Kidney (tissue), 13 donors: ENCODE measurements at regions not wholly inside any gene's neighbourhood (a gene's known extent, or its start where the extent isn't known, plus 50 kb on each side); places are given as distances from the start of the nearest gene placed in this dataset.

ENCODE experiments used
- DNase-seq, 5 donors: peaks; one replicate each; pipeline ENCODE4 v3.0.0-alpha.2; 2013 to 2020
- FAIRE-seq: peaks from 2 replicates; lab custom pipeline; 2012; peaks lifted over from hg19 to GRCh38; lab: Jason Lieb, UNC
- H3K27ac ChIP-seq, 2 donors: one replicate each; pipeline ENCODE4 v1.7.0; 2013; ENCODE audit warnings: low read depth in 2 of 2, low read length in 2 of 2, inconsistent platforms in 1 of 2
- H3K27me3 ChIP-seq: one replicate; pipeline ENCODE4 v1.7.1; 2013; ENCODE audit warnings: low read length, inconsistent platforms; ENCODE audit not compliant: control insufficient read depth, insufficient read depth
- H3K36me3 ChIP-seq, 3 donors: one replicate each; pipeline versions ENCODE4 v1.7.0 to v1.7.1; 2013; ENCODE audit warnings: low read length in 3 of 3, control low read depth in 1 of 3, inconsistent platforms in 1 of 3; ENCODE audit not compliant: insufficient read depth in 3 of 3, control insufficient read depth in 2 of 3
- H3K4me1 ChIP-seq, 3 donors: one replicate each; pipeline versions ENCODE4 v1.7.0 to v1.7.1; 2013; ENCODE audit warnings: low read length in 3 of 3, inconsistent platforms in 1 of 3, low read depth in 1 of 3; ENCODE audit not compliant: control insufficient read depth in 2 of 3, insufficient read depth in 2 of 3
- H3K4me3 ChIP-seq, 3 donors: one replicate each; pipeline versions ENCODE4 v1.7.0 to v1.8.1; 2013; ENCODE audit warnings: low read length in 3 of 3, control low read depth in 1 of 3, inconsistent platforms in 1 of 3
- H3K9ac ChIP-seq, 3 donors: one replicate each; pipeline versions ENCODE4 v1.7.0 to v1.7.1; 2013; ENCODE audit warnings: low read length in 3 of 3, control low read depth in 1 of 3, inconsistent platforms in 1 of 3
- H3K9me3 ChIP-seq, 3 donors: one replicate each; pipeline versions ENCODE4 v1.7.0 to v1.7.1; 2013; ENCODE audit warnings: low read length in 3 of 3, control low read depth in 1 of 3, inconsistent platforms in 1 of 3; ENCODE audit not compliant: control insufficient read depth in 2 of 3, insufficient read depth in 1 of 3
- CTCF ChIP-seq: IDR thresholded peaks from 3 replicates; pipeline ENCODE4 v1.5.1; 2012; ENCODE audit warnings: mild to moderate bottlenecking, moderate library complexity, borderline replicate concordance; ENCODE audit not compliant: insufficient read depth; ENCODE audit errors: extremely low read depth
- intact Hi-C: fragments of 100-400 bp; cut with DNase I; formaldehyde crosslinking; loops from one replicate; pipeline ENCODE4 v1.11.1; 2022
- donor health status: control.
- donor health status: control.
- donor health status: control.
- donor health status: control.
- donor health status: control.
- donor health status: DM: yes; HTN: yes; CAD: no.
- donor health status: Normal renal cell carcinoma (clear cell type).

- H3K27ac ChIP-seq: no peak overlapping the region
- H3K4me3 ChIP-seq: no peak overlapping the region
- H3K27me3 ChIP-seq: no peaks in the 10 kb centered on the region
- intact Hi-C loops: no loop called here
- no peak overlapping the region for H3K9ac ChIP-seq
- H3K36me3 ChIP-seq: no peaks in the 10 kb centered on the region
- H3K9me3 ChIP-seq: no peaks in the 10 kb centered on the region
- FAIRE-seq (no peak), DNase-seq (no peak)
- H3K4me1 ChIP-seq: no peaks in the 10 kb centered on the region
- TF ChIP-seq CTCF: no peak
These were observed 185.3 kb upstream of the GDF10 start for GRCh38 chr10:47114680-47115186.

- H3K9me3 ChIP-seq: no peaks in the 10 kb centered on the region
- TF ChIP-seq CTCF: no peak
- H3K4me1 ChIP-seq: no peaks in the 10 kb centered on the region
- DNase-seq (no peak), FAIRE-seq (no peak)
- H3K27me3 ChIP-seq: no peaks in the 10 kb centered on the region
- H3K27ac ChIP-seq: no peak overlapping the region
- H3K36me3 ChIP-seq: no peaks in the 10 kb centered on the region
- intact Hi-C loops: no loop called here
- no peak overlapping the region for H3K9ac ChIP-seq
- H3K4me3 ChIP-seq: no peak overlapping the region
These were observed 184.7 kb upstream of the GDF10 start for GRCh38 chr10:47115322-47115721.

GRCh38 chr10:47116445-47116844 lies 183.6 kb upstream of the GDF10 start:
- Histone ChIP-seq H3K27ac (no peak overlapping the region), H3K4me1 (no peaks in the 10 kb centered on the region)
- intact Hi-C loops: no loop called here

More at GRCh38 chr10:47116445-47116844, 183.6 kb upstream of the GDF10 start:
- H3K4me3 ChIP-seq: no peak overlapping the region
- DNase-seq (no peak), FAIRE-seq (no peak)
- TF ChIP-seq CTCF: no peak
- H3K27me3 ChIP-seq: no peaks in the 10 kb centered on the region
- H3K9ac ChIP-seq: no peak overlapping the region
- H3K36me3 ChIP-seq: no peaks in the 10 kb centered on the region
- no peaks in the 10 kb centered on the region for H3K9me3 ChIP-seq
